ENCODE measurements at regions not wholly inside any gene's neighbourhood (a gene's known extent, or its start where the extent isn't known, plus 50 kb on each side); places are given as distances from the start of the nearest gene placed in this dataset.

GRCh38 chr20:61024390-61024789 lies 227.7 kb upstream of the CDH4 start:
- Histone ChIP-seq H3K36me3 (no peaks in the 10 kb centered on the region), H3K4me1 (no peaks in the 10 kb centered on the region), H3K27me3 (no peaks in the 10 kb centered on the region), H3K27ac (no peak overlapping the region), H3K9me3 (no peaks in the 10 kb centered on the region), H3K4me3 (no peak overlapping the region)
- no peak for DNase-seq
- no peak for TF ChIP-seq POLR2A (IDR thresholded peaks at IDR 0.05)
- TF ChIP-seq CTCF (IDR thresholded peaks at IDR 0.05) = no peak
- intact Hi-C loops (cut with DNase I; ENCODE audit: low total_unique reads) = no loop called here

GRCh38 chr20:61025536-61025935 lies 226.5 kb upstream of the CDH4 start:
- H3K4me1 ChIP-seq = no peaks in the 10 kb centered on the region
- H3K27me3 ChIP-seq = no peaks in the 10 kb centered on the region
- H3K9me3 ChIP-seq = no peaks in the 10 kb centered on the region
- intact Hi-C loops (cut with DNase I; ENCODE audit: low total_unique reads) = no loop called here
- no peak for TF ChIP-seq POLR2A (IDR thresholded peaks at IDR 0.05)
- no peak for TF ChIP-seq CTCF (IDR thresholded peaks at IDR 0.05)
- H3K36me3 ChIP-seq = no peaks in the 10 kb centered on the region
- no peak overlapping the region for H3K4me3 ChIP-seq
- no peak overlapping the region for H3K27ac ChIP-seq
- no peak for DNase-seq

- Histone ChIP-seq H3K4me3 (no peak overlapping the region), H3K9me3 (no peaks in the 10 kb centered on the region), H3K4me1 (no peaks in the 10 kb centered on the region), H3K36me3 (no peaks in the 10 kb centered on the region), H3K27me3 (no peaks in the 10 kb centered on the region), H3K27ac (no peak overlapping the region)
- DNase-seq = no peak
- intact Hi-C loops (cut with DNase I; ENCODE audit: low total_unique reads) = no loop called here
- TF ChIP-seq POLR2A (IDR thresholded peaks at IDR 0.05) (no peak), CTCF (IDR thresholded peaks at IDR 0.05) (no peak)
Observed at GRCh38 chr20:61026173-61026572, 225.9 kb upstream of the CDH4 start.

GRCh38 chr20:61026731-61027130 lies 225.3 kb upstream of the CDH4 start:
- TF ChIP-seq POLR2A (IDR thresholded peaks at IDR 0.05) = no peak
- no peak for TF ChIP-seq CTCF (IDR thresholded peaks at IDR 0.05)
- no peak overlapping the region for H3K4me3 ChIP-seq
- no peaks in the 10 kb centered on the region for H3K27me3 ChIP-seq
- H3K4me1 ChIP-seq = no peaks in the 10 kb centered on the region
- H3K27ac ChIP-seq = no peak overlapping the region
- no peaks in the 10 kb centered on the region for H3K9me3 ChIP-seq
- no peak for DNase-seq
- no peaks in the 10 kb centered on the region for H3K36me3 ChIP-seq
- intact Hi-C loops (cut with DNase I; ENCODE audit: low total_unique reads) = no loop called here

GRCh38 chr20:61027218-61027617 lies 224.8 kb upstream of the CDH4 start:
- Histone ChIP-seq H3K27me3 (no peaks in the 10 kb centered on the region), H3K36me3 (no peaks in the 10 kb centered on the region), H3K4me1 (no peaks in the 10 kb centered on the region), H3K9me3 (no peaks in the 10 kb centered on the region), H3K27ac (no peak overlapping the region), H3K4me3 (no peak overlapping the region)
- DNase-seq = no peak
- TF ChIP-seq CTCF (IDR thresholded peaks at IDR 0.05) = no peak
- no peak for TF ChIP-seq POLR2A (IDR thresholded peaks at IDR 0.05)
- intact Hi-C loops (cut with DNase I; ENCODE audit: low total_unique reads) = no loop called here

Measured in uterus (tissue), 3 donors.